ENCODE measurements at regions not wholly inside any gene's neighbourhood (a gene's known extent, or its start where the extent isn't known, plus 50 kb on each side); places are given as distances from the start of the nearest gene placed in this dataset.

DNA sequence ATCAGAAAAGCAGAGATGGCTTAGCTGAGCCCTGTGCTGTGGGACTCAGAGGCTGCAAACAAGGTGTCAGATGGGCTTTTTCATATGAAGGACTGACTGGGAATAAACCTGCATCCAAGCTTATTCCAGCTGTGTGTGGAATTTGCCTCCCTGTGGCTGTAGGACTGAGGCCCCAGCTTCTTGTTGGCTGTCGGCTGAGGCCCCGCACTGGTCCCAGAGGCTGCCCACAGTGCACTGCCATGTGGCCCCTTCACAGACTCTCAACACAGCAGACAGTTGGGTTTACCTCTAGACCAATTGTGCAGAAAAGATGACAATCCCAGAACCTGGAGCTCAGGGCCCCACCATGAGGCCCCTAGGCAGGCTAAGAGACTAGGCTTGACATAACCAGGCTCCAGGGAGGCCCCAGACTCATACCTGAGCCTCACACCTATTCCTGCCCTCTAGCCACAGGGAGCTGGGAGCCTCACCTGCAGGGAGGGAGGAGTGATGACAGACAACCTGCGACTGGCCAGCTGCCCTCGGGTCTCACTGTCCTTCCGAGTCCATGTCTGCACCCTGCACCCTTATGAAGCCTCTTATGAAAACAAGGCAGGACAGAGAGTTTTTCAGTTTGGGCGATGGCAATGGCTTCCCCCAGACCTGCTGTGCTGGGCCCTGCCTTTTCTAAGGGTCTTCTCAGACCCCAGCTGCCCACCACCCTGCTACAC, 615.5 kb downstream of the NPHP4 start:
- DNase-seq (ENCODE audit: low spot score), result no peak

DNA sequence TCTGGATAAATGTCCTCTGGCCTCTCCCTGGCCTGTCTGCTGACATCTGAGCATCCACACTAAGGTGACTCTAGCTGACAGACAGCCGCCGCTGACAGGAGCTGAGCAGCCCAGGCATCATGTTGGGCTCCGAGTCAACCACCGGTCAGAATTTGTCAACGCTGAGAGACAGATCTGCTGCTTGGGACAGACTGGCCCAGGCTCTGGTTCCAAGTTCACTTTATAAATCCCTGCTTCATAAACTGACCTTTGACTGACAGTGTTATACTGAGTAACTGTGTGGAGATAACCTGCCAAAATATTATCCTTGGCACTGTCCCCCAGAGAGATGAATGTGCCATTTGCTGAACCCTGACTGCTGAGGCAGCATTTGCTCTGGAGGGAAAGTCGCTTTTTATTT, 616.7 kb downstream of the NPHP4 start:
- DNase-seq (ENCODE audit: low spot score), result no peak

DNA sequence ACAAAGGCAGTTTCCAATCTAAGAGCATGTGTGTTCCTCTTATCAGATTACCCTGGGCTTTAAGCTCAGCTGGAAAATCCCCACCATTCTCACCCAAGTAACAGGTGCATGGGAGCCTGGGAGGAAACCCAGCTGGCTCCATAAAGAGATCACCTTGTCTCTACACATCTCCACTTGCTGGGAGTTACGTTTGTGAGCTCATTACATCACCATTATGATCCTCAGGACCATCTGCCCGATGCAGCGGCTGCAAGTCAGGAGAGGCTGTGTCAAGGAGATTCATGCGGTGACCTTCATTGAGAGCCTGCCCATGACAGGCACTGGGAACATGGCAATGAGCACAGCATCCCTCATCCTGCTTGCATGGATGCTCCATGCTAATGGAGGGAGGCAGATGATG, 618.0 kb downstream of the NPHP4 start:
- no peak for DNase-seq (ENCODE audit: low spot score)

DNA sequence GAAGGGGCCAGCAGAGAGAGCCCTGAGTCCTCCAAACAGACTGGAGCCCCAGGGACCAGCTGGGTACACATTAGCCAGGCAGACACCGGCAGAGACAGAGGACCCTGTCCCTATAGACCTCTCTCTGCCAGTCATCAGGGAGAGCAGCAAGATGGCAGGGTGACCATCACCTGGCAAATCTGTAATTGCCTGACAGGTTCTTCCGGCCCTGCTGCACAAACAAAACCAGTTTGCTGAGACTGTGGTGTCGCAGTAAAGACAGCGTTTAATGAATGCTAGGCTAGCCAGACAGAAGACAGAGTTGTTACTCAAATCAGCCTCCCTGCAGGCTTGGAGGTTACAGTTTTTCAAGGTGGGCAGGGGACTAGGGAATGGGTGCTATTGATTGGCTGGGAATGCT, 618.9 kb downstream of the NPHP4 start:
- no peak for DNase-seq (ENCODE audit: low spot score)

DNA sequence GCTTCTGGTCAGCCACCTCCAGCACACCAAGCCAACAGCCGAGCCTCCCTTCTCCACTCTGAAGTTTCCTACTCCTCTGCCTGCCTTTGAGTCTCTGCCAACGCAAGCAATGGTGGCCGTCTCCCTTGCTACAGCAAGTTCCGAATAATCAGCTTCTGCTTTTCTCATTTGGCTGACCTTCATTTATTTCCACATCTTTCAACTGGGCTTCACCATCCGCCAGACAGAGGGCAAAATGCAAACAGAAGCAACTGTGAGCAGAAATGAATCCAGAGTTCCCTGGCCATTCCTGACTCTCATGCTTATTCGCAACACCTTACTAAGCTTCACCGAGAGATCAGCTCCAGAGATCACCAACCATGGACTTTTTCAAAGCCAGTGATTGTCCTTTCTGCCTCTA, 621.0 kb downstream of the NPHP4 start:
- no peak for DNase-seq (ENCODE audit: low spot score)

DNA sequence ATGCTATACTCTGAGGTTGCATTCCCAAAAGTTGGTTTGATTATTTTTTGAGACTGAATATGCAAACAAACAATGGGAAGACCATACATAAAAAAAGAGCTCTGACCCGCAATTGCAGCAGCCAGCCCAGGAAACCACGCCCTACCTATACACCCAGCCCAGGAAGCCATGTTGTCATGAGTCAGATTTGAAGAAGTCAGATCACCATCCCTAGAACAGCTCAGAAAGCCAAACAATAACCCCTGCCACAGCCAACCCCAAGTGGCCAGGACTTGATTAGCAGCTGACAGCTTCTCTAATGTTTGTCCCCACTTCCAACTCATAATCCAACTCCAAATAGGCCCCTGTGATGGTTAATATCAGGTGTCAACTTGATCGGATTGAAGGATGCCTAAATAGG, 621.9 kb downstream of the NPHP4 start:
- DNase-seq (ENCODE audit: low spot score), result no peak

DNA sequence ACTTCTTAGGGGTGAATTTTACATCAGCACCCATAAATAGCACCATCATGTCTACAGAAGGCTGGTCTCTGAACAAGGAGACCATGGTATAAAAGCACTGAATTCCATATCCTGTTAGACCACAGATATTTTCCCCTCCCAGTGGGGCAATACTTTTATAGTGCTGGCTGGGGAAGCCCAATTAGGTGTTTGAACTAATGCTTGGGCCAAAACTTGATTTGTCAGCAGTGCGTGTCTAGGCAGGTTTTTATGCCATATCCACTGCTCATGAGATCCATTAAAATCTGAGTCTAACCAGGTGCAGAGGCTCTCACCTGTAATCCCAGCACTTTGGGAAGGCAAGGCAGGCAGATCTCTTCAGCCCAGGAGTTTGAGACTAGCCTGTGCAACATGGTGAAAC, 623.0 kb downstream of the NPHP4 start:
- no peak for DNase-seq (ENCODE audit: low spot score)

DNA sequence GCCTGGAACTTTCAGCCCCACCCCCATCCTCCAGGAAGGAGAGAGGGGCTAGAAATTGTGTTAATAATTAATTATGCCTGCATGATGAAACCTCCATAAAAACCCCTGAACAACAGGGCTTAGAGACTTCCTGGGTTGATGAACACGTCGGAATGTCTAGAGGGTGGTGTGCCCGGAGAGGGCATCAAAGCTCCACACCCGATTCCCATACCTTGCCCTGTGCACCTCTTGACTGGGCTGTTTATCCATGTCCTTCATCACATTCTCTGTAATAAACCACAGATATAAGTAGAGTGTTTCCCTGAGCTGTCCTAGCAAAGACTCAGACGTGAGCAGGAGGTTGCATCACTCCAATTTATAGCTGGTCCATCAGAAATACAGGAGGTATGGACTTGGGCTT, 624.0 kb downstream of the NPHP4 start:
- DNase-seq (ENCODE audit: low spot score), result no peak

DNA sequence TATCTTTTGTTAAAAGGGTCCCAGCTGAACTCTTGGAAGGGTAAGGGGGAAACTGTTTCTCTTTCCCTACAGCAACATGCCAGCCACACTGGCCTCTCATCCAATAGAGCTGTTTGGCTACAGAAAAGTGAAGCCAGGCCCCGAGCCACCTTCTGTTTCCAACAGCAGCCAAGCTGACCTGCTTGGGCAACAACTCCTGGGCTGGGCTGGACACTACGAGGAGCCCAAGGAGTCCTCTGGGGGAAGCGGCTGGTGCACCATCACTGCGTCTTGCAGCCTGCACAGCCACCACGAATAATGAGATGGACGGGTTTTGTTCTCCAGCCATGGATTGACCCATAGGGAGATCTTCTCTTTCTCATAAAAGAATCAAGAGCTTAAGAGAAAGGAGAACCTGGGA, 624.9 kb downstream of the NPHP4 start:
- DNase-seq (ENCODE audit: low spot score), result no peak

DNA sequence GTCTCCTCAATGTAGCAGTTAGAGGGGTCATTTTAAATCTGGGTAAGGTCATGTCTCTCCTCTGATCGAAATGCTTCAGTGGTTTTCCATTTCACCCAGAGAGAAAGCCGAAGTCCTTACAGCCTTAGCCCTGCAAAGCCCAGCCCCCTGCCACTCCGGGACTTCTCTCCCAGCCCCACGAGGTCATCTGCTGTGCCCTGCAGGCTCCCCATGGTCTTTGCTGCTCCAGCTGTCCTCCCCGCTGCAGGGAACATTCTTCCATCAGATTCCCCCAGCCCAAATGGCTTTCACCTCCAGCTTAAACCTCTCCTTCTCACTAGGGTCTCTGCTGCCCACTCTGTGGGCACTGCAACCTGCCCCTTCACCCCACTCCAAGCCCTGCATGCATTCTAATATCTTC, 626.5 kb downstream of the NPHP4 start:
- DNase-seq (ENCODE audit: low spot score), result no peak

DNA sequence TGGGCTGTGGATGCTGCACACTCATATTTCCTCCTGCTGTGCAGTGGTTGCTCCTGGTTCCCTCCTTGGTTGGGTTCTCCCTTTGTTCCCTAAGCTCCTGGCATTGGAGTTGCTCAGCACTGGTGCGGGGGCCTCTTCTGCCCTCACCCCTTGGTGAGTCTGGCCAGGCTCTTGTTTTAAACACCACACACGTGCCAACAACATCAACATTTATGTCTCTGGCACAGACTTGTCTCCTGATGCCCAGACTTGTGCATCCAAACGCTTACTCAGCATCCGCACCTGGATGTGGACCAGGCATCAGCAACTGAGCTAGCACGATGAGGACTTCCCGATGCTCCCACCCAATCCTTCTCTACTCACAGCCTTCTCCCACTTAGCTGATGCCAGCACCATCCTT, 627.6 kb downstream of the NPHP4 start:
- no peak for DNase-seq (ENCODE audit: low spot score)

DNA sequence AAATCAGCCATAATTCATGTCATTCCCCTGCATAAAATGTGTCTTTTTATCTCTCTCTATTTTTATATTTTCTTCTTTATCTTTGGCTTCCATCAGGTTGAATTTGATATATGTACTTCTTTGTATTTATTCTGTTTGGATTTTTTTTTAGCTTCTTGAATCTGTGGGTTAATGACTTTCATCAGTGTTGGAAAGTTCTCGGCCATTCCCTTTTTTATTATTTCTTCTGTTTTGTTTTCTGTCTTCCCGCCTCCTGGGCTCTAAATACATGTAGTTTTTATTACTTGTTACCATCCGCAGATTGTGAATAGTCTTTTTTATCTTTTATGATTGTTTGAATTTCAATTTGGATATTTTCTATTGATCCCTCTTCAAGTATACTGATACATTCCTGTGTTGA, 637.5 kb downstream of the NPHP4 start:
- no peak for DNase-seq (ENCODE audit: low spot score)

DNA sequence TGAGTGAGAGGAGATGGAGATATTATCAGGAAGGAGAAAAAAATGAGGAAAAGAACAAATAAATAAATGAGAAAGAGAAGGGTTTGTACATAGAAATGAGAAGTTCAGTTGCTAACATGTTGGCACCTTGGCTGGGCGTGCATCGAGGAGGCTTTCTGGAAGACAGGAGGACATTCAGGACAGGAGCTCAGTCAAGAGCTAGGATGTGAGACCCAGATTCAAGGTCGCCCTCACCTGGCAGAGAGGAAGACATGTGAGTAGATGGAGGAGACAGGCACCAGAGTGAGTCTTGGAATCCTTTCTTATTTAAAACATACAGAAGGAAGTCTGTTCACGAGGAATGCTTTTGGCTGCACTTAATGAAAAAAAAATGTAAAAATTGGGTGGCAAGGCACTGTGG, 640.9 kb downstream of the NPHP4 start:
- no peak for DNase-seq (ENCODE audit: low spot score)

DNA sequence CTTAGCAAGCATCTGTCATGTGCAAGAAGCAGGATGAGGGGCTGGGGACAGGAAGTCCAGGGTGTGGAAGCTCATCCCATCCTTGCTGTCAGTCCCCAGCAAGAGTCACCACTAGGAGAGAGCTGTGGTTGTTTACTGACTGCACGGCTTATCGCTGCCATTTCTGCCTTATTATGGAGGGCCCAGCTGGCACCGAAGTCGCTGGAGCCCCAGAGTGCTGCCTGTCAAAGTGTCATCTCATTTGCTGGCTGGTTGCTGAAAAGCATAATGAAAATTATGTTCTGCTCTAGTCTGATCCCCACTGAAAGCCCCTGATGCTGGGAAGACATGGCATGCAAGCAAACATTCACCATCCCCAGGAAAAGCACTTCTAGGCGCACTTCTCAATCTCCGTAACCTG, 642.7 kb downstream of the NPHP4 start:
- no peak for DNase-seq (ENCODE audit: low spot score)

DNA sequence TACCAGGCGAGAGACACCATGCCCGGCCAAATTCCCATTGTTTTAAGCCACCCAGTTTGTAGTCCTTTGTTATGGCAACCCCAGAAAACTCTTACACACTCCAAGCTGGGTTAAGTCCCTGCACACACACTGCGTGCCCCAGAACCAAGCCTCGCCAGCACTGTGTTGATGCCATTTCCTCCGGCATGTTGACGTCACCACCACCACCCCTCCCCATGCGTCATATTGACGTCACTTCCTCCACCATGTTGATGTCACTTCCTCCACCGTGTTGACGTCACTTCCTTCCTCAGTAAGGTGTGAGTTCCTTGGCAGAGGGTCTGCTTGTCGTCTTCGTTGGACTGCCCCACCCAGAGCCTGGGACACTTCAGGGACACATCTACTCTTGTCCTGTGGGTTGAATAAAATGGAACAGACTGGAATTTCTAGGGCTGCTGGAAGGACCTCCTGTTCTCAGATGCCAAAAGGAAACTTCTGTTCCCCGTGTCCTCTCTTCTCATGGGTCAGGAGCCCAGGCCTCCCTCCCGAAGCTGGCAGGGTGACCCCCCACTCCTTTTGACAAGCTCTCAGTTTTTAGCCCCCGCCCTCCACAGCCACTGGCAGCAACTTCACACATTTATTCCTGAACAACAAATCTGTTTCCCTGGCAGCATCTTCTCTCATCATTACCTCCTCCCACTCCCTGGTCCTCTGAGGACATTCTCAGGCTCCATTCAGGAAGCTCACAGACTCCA, 643.3 kb downstream of the NPHP4 start:
- no peak for DNase-seq (ENCODE audit: low spot score)

DNA sequence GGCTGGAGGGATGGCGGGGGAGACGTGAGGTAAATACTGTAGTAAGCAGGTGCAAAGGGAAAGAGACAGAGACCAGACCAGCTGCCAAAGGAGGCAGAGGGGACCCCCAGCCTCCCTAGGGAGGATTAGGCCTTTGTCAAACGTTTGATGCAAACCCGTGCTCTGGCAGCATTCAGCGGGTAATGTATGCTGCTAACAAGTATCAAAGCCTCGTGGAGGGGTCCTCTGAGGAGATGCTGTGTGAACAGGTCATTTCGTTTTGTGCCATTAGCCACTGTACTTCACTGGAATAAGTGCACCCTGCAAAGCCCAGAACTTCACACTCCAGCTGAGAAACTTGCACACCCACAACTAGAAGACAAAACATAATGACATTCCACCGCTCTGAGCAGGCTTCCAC, 644.5 kb downstream of the NPHP4 start:
- DNase-seq (ENCODE audit: low spot score), result no peak

DNA sequence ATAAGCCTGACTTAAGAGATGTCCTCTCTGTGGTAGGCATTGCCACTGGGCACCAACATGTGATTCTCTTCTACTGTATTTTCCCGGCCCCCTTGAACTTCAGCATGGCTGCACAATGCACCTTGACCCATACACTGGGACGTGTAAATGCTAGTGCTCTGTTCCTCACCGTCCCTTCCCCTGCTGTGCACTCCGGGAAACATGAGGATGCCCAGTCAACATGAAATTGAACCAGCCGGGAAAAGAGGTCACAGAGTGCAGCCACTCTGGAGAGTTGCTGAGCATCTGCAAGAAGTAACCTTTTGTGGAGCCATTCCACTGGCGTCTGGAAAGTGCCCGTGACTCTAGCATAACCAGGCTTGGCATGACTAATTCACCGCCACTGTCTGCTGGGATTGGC, 646.7 kb downstream of the NPHP4 start:
- no peak for DNase-seq (ENCODE audit: low spot score)

DNA sequence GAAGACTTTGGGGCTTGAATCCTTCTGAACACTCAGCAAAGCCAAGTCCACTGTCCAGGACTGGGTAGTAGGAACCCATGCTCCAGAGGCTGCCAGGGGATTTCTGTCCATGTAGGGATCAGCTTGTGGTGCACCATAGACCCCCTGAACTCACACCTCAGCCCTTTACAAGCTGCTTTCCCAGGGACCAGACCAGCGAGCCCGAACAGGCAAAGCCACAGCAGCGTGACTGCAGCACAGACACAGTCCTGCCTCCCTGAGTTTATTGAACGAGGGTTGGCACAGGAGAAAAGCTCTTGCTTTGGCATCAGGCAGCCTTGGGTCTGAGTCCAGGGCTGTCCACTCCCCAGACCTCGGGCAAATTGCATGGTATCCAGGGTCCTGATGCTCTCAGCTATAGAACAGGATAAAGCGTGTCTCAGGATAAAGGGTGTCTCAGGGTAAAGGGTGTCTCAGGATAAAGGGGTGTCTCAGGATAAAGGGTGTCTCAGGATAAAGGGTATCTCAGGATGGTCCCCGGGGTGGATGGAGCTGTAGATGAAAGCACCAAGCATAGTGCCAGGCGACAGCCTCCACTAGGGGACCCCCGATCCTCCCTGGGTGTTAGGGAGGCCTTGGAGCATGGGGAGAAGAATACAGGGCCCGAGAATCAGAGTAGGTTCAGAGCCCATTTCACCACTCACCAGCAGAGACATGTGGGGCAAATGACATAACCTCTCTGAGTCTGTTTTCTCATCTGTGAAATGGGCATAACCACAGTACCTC, 648.8 kb downstream of the NPHP4 start:
- DNase-seq (ENCODE audit: low spot score), result no peak

DNA sequence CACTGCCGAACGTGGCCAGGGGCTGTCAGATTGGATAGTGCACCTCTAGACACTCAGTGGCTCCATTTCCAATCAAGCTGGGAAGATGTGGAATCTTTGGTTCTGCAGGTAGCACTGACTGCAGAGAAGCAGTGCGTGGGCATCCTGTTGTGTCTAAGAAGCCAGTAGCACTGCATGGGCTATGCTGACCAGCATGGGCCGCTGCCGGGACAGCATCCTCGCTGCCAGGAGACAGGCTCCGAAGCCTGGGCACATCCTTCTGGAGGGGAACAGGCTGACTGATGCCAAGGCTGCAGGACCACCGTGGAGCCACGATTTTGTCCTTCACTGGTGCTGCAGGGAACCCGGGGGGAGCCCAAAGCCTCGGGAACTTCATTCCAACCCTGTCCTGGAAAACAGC, 649.4 kb downstream of the NPHP4 start:
- no peak for DNase-seq (ENCODE audit: low spot score)

DNA sequence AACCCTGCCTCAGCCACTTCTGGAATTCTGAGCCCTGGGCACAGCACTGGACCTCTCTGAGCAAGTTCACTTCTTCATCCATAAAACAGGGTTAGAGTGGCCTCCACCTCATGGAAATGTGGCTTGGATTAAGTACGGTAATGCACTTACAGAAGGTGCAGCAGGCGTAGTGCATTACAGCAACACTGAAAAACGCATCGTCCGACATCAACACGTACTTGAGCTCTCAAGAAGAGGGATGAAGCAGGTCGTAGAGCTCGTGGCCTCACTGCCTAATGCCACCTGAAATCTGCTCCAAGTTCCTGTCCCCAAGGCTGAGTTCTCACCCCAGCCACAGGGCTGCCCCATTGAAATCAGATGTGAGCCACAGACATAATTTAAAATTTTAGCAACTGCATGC, 650.1 kb downstream of the NPHP4 start:
- no peak for DNase-seq (ENCODE audit: low spot score)

DNA sequence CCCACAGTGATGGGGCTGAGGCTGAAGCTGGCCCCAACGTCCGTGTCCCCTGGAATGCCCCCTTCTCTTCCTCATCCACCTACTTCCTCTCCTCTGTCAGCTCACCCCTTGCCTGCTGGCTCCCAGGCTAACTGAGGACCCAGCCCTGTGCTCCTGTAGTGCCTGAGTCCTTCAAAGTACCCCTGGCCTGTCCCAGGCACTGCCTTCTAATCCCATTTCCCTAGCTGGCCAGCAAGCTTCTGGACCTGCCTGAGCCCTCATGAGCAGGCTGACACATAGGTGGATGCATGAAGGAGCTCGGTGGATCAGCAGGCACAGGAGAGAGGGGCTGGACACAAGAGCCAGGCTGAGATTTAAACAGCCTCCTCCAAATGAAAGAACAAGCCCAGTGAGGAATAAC, 650.8 kb downstream of the NPHP4 start:
- DNase-seq (ENCODE audit: low spot score), result no peak

DNA sequence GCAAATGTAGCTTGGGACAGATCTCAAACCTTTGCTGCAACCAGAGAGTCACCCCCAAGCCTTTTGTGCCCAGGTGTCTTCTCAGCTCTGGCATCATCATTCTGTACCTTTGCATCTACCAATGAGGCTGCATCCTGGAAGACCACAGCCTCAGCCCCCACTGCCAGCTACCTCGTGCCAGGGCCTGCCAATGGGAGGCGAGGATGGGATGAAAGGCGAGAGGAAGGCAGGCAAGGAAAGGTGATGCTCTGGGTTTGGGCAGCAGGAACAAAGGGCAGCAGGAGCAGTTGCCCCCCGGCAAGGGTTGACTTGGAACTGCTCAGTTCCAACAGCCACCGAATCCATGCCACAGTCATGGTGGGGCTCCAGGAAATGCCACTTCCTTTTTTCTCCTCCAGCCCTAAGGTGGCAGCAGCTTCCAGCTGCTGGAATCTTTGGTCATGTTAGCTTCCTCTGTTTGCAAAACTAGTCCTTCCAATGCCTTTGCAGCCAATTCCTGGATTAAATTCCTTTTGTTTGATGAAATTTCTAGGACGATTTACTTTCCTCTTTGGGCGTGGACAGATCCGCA, 651.6 kb downstream of the NPHP4 start:
- no peak for DNase-seq (ENCODE audit: low spot score)

DNA sequence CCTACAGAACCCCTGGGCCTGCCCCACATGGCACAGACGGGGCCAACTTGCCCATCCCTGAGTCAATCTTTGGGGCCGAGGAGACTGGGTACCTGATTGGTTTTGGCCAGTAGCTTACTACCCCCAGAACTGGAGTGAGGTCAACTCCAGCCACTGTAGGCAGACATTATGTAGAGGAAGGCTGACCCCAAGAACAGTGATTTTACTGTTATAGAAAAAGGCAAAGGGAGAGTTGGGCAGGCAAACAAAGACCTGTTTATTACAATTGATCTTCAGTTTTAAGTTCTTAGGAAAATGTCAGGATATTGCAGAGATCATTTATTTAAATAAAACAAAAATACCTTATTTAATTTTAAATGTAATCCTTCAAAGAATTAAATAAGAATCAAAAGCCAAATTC, 653.8 kb downstream of the NPHP4 start:
- DNase-seq (ENCODE audit: low spot score), result no peak

All from AG20443 (cell line).